22Rv1 (cell line): ENCODE measurements at regions not wholly inside any gene's neighbourhood (a gene's known extent, or its start where the extent isn't known, plus 50 kb on each side); places are given as distances from the start of the nearest gene placed in this dataset.

Experiments
- CTCF ChIP-seq: fragments of 450-650 bp; IDR thresholded peaks from 2 replicates; pipeline ENCODE4 v1.5.1; 2017; ENCODE audit warnings: mild to moderate bottlenecking
- ZFX ChIP-seq: fragments of 450-650 bp; IDR thresholded peaks from 2 replicates; pipeline ENCODE4 v1.6.1; 2017; ENCODE audit warnings: antibody characterized with exemption, borderline replicate concordance

GRCh38 chr12:113611652-113612051 lies 140.0 kb upstream of the LHX5 start:
- TF ChIP-seq CTCF, result no peak
- TF ChIP-seq ZFX, result no peak
